Suprapubic skin (tissue), 4 donors: ENCODE measurements at regions not wholly inside any gene's neighbourhood (a gene's known extent, or its start where the extent isn't known, plus 50 kb on each side); places are given as distances from the start of the nearest gene placed in this dataset.

Source experiments
- POLR2A ChIP-seq, 2 donors: fragments of 450-650 bp; IDR thresholded peaks; one replicate each; pipeline ENCODE4 v1.6.1; 2017; ENCODE audit warnings: antibody characterized with exemption in 2 of 2, mild to moderate bottlenecking in 2 of 2, moderate library complexity in 2 of 2
- POLR2AphosphoS5 ChIP-seq, 3 donors: sonication (generic); formaldehyde crosslinking; IDR thresholded peaks; one replicate each; pipeline ENCODE4 v1.6.1; 2017; ENCODE audit warnings: antibody characterized with exemption in 3 of 3
- TF ChIP-seq, protein P1 (sequence below), 2 donors: fragments of 200-600 bp in 1 of 2; fragments of 450-650 bp in 1 of 2; sonication (generic) in 1 of 2; IDR thresholded peaks; one replicate each; pipeline ENCODE4 v1.5.1; 2016 to 2019; ENCODE audit warnings: antibody characterized with exemption in 2 of 2, mild to moderate bottlenecking in 1 of 2, moderate library complexity in 1 of 2

DNA sequence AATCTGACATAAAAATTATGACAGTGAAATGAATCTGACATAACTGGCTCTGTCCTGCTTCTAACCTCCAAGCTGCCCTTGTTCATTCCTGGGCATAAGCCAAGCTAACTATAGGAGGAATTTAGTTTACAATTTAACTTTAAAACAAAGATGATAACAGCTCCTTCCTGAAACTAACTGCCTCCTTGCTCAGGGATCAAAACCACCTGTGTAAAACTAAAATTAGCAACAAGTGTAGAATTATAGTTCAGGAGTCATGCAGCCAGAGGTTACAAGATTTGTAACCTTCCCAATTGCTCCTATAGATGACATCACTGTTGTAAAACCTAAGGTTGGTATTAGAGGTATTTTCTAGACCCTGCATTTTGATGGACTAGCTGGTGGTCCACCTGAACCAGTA lies 256.4 kb upstream of the POM121L12 start:
- TF ChIP-seq, protein P1, sequence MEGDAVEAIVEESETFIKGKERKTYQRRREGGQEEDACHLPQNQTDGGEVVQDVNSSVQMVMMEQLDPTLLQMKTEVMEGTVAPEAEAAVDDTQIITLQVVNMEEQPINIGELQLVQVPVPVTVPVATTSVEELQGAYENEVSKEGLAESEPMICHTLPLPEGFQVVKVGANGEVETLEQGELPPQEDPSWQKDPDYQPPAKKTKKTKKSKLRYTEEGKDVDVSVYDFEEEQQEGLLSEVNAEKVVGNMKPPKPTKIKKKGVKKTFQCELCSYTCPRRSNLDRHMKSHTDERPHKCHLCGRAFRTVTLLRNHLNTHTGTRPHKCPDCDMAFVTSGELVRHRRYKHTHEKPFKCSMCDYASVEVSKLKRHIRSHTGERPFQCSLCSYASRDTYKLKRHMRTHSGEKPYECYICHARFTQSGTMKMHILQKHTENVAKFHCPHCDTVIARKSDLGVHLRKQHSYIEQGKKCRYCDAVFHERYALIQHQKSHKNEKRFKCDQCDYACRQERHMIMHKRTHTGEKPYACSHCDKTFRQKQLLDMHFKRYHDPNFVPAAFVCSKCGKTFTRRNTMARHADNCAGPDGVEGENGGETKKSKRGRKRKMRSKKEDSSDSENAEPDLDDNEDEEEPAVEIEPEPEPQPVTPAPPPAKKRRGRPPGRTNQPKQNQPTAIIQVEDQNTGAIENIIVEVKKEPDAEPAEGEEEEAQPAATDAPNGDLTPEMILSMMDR (IDR thresholded peaks at IDR 0.05): no peak
- TF ChIP-seq POLR2AphosphoS5 (IDR thresholded peaks at IDR 0.05) (no peak), POLR2A (IDR thresholded peaks at IDR 0.05) (no peak)
